ENCODE measurements at regions not wholly inside any gene's neighbourhood (a gene's known extent, or its start where the extent isn't known, plus 50 kb on each side); places are given as distances from the start of the nearest gene placed in this dataset.

DNA sequence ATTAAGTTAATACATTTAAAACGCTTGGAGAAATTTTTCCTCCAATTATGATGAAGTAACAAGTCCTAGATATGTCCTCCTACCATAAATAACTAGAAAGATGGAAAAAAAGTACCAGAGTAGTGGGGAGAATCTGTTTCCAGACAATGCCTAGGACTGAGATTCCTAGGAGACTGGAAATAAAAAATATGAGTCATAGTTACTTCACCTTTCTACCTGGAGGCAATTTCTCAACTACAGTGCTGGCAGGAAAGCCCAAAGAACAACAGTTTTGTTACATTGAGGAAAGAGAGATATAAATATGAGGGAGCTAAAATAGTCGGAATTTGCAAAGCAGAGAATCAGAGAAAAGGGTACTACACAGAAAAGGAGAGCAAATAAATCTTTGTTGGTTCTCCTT is 202.1 kb upstream of the ARHGAP42 start:
- ChIA-PET POLR2A (no interaction called here), RAD21 (ENCODE audit: low non-redundant PET in 1 of 2, low total read pairs in 2 of 2, uncharacterized antibody in 2 of 2, unreplicated experiment in 2 of 2) (no interaction called here), CTCF (no interaction called here)
- DNase-seq (ENCODE audit: low read depth, low spot score): no peak
- no peaks in the 10 kb centered on the region for H3K9me2 ChIP-seq (ENCODE audit: insufficient read depth)
- no peak for ATAC-seq
- intact Hi-C loops (cut with micrococcal nuclease): no loop called here
- H3K79me2 ChIP-seq (ENCODE audit: insufficient read depth, low read length): no peaks in the 10 kb centered on the region
- no peak overlapping the region for H2AFZ ChIP-seq (ENCODE audit: low read depth, low read length, poor library complexity, severe bottlenecking)
- BruUV-seq (replicated peaks): no TSS peak
- H3K4me1 ChIP-seq (ENCODE audit: control insufficient read depth in 1 of 2, insufficient read depth in 2 of 2, low read length in 2 of 2): no peaks in the 10 kb centered on the region
- H3K27me3 ChIP-seq (ENCODE audit: insufficient read depth, low read length): no peaks in the 10 kb centered on the region; the same call in 1 of the 2 replicates
- no peak overlapping the region for H3K4me3 ChIP-seq (replicated peaks in 1 of 2; ENCODE audit: low read depth in 1 of 2, low read length in 2 of 2)
- H3K27ac ChIP-seq (ENCODE audit: low read depth, low read length): no peak overlapping the region
- TF ChIP-seq CBX3 (IDR thresholded peaks at IDR 0.05; ENCODE audit: low read depth) (no peak), JUND (IDR thresholded peaks at IDR 0.05) (no peak), ATF3 (IDR thresholded peaks at IDR 0.05) (no peak), POLR2AphosphoS5 (IDR thresholded peaks at IDR 0.05; ENCODE audit: low read depth, low read length) (no peak), ELF1 (IDR thresholded peaks at IDR 0.05; ENCODE audit: borderline replicate concordance, low read depth) (no peak), EGR1 (IDR thresholded peaks at IDR 0.05; ENCODE audit: low read depth) (no peak), SRF (IDR thresholded peaks at IDR 0.05; ENCODE audit: low read depth) (no peak), SP1 (IDR thresholded peaks at IDR 0.05; ENCODE audit: low read depth) (no peak), ZFX (IDR thresholded peaks at IDR 0.05) (no peak), SIN3A (IDR thresholded peaks at IDR 0.05; ENCODE audit: low read depth) (no peak), EZH2 (IDR thresholded peaks at IDR 0.05) (no peak), TCF7L2 (IDR thresholded peaks at IDR 0.05; ENCODE audit: borderline replicate concordance, extremely low read depth, insufficient read depth, insufficient read length) (no peak), RAD21 (IDR thresholded peaks at IDR 0.05; ENCODE audit: low read depth) (no peak)
- TF ChIP-seq, protein P1, sequence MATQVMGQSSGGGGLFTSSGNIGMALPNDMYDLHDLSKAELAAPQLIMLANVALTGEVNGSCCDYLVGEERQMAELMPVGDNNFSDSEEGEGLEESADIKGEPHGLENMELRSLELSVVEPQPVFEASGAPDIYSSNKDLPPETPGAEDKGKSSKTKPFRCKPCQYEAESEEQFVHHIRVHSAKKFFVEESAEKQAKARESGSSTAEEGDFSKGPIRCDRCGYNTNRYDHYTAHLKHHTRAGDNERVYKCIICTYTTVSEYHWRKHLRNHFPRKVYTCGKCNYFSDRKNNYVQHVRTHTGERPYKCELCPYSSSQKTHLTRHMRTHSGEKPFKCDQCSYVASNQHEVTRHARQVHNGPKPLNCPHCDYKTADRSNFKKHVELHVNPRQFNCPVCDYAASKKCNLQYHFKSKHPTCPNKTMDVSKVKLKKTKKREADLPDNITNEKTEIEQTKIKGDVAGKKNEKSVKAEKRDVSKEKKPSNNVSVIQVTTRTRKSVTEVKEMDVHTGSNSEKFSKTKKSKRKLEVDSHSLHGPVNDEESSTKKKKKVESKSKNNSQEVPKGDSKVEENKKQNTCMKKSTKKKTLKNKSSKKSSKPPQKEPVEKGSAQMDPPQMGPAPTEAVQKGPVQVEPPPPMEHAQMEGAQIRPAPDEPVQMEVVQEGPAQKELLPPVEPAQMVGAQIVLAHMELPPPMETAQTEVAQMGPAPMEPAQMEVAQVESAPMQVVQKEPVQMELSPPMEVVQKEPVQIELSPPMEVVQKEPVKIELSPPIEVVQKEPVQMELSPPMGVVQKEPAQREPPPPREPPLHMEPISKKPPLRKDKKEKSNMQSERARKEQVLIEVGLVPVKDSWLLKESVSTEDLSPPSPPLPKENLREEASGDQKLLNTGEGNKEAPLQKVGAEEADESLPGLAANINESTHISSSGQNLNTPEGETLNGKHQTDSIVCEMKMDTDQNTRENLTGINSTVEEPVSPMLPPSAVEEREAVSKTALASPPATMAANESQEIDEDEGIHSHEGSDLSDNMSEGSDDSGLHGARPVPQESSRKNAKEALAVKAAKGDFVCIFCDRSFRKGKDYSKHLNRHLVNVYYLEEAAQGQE (IDR thresholded peaks at IDR 0.05; ENCODE audit: low read depth): no peak
- H3K36me3 ChIP-seq (ENCODE audit: control insufficient read depth in 1 of 2, insufficient read depth in 2 of 2, low read length in 2 of 2): no peaks in the 10 kb centered on the region
- H3K9me3 ChIP-seq (ENCODE audit: control insufficient read depth in 1 of 2, insufficient read depth in 1 of 2, low read depth in 1 of 2, low read length in 2 of 2): no peaks in the 10 kb centered on the region
- no peak overlapping the region for H3K9ac ChIP-seq (ENCODE audit: low read length)
- H4K20me1 ChIP-seq (ENCODE audit: insufficient read depth): no peaks in the 10 kb centered on the region
- no peak overlapping the region for H3K4me2 ChIP-seq (ENCODE audit: low read length)
